ENCODE measurements at regions not wholly inside any gene's neighbourhood (a gene's known extent, or its start where the extent isn't known, plus 50 kb on each side); places are given as distances from the start of the nearest gene placed in this dataset.

- TF ChIP-seq, protein P1, sequence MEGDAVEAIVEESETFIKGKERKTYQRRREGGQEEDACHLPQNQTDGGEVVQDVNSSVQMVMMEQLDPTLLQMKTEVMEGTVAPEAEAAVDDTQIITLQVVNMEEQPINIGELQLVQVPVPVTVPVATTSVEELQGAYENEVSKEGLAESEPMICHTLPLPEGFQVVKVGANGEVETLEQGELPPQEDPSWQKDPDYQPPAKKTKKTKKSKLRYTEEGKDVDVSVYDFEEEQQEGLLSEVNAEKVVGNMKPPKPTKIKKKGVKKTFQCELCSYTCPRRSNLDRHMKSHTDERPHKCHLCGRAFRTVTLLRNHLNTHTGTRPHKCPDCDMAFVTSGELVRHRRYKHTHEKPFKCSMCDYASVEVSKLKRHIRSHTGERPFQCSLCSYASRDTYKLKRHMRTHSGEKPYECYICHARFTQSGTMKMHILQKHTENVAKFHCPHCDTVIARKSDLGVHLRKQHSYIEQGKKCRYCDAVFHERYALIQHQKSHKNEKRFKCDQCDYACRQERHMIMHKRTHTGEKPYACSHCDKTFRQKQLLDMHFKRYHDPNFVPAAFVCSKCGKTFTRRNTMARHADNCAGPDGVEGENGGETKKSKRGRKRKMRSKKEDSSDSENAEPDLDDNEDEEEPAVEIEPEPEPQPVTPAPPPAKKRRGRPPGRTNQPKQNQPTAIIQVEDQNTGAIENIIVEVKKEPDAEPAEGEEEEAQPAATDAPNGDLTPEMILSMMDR (IDR thresholded peaks at IDR 0.05) = no peak
- TF ChIP-seq POLR2A (IDR thresholded peaks at IDR 0.05) = no peak
These were observed 114.6 kb downstream of the LCA5 start for GRCh38 chr6:79422666-79423065.

Measured in stomach (tissue), 4 donors.